Mucosa of descending colon (tissue), 3 donors: ENCODE measurements at regions not wholly inside any gene's neighbourhood (a gene's known extent, or its start where the extent isn't known, plus 50 kb on each side); places are given as distances from the start of the nearest gene placed in this dataset.

ENCODE experiments used
- ATAC-seq: fragments of 200-7000 bp; cut with Tn5 transposase; one replicate; pipeline ENCODE4 v1.9.1; 2020; ENCODE audit warnings: mild to moderate bottlenecking, moderate library complexity
- DNase-seq, 3 donors: peaks; one replicate each; pipeline ENCODE4 v3.0.0-alpha.2; 2020
- H3K36me3 ChIP-seq: fragments of 200-600 bp; one replicate; pipeline ENCODE4 v1.8.0; 2021; ENCODE audit warnings: low read depth, mild to moderate bottlenecking
- H3K4me1 ChIP-seq: fragments of 200-600 bp; one replicate; pipeline ENCODE4 v1.8.0; 2021; ENCODE audit warnings: low read depth, mild to moderate bottlenecking
- H3K4me3 ChIP-seq: fragments of 200-600 bp; one replicate; pipeline ENCODE4 v1.8.0; 2021; ENCODE audit warnings: mild to moderate bottlenecking
- H3K9me3 ChIP-seq: fragments of 200-600 bp; one replicate; pipeline ENCODE4 v1.8.0; 2021; ENCODE audit warnings: mild to moderate bottlenecking
- CTCF ChIP-seq: fragments of 200-600 bp; IDR thresholded peaks from one replicate; pipeline ENCODE4 v1.8.0; 2022; ENCODE audit warnings: antibody characterized with exemption, mild to moderate bottlenecking
- intact Hi-C, 2 donors: fragments of 100-400 bp; cut with DNase I in 1 of 2; cut with micrococcal nuclease in 1 of 2; formaldehyde crosslinking; loops; one replicate each; pipeline versions ENCODE4 v1.11.0 to v1.11.1; 2022; cut with DNase I, micrococcal nuclease
- donor health status: DM: no; HTN: no; CAD: no; lungs with moderate emphysema.
- donor health status: DM: no; HTN: no; CAD: no.
- donor health status: DM: no; HTN: yes; CAD: no.

GRCh38 chr1:34619256-34619655, 135.6 kb upstream of the GJB5 start:
- Histone ChIP-seq H3K36me3 (no peaks in the 10 kb centered on the region), H3K9me3 (no peaks in the 10 kb centered on the region), H3K4me1 (no peaks in the 10 kb centered on the region), H3K4me3 (no peak overlapping the region)
- intact Hi-C loops = no loop called here
- no peak for ATAC-seq
- no peak for TF ChIP-seq CTCF
- DNase-seq = no peak

GRCh38 chr1:34621916-34622315, 132.9 kb upstream of the GJB5 start:
- intact Hi-C loops = no loop called here
- DNase-seq = no peak
- no peak for ATAC-seq

GRCh38 chr1:34625521-34626015, 129.3 kb upstream of the GJB5 start:
- no peak for DNase-seq
- H3K9me3 ChIP-seq = no peaks in the 10 kb centered on the region
- H3K4me3 ChIP-seq = no peak overlapping the region

More at GRCh38 chr1:34621916-34622315, 132.9 kb upstream of the GJB5 start:
- Histone ChIP-seq H3K4me3 (no peak overlapping the region), H3K4me1 (no peaks in the 10 kb centered on the region), H3K36me3 (no peaks in the 10 kb centered on the region), H3K9me3 (no peaks in the 10 kb centered on the region)
- no peak for TF ChIP-seq CTCF

GRCh38 chr1:34627465-34628240, 127.2 kb upstream of the GJB5 start:
- DNase-seq (no peak), ATAC-seq (no peak)
- Histone ChIP-seq H3K9me3 (no peaks in the 10 kb centered on the region), H3K4me1 (no peaks in the 10 kb centered on the region), H3K36me3 (no peaks in the 10 kb centered on the region), H3K4me3 (no peak overlapping the region)
- intact Hi-C loops = no loop called here
- no peak for TF ChIP-seq CTCF

More at GRCh38 chr1:34625521-34626015, 129.3 kb upstream of the GJB5 start:
- Histone ChIP-seq H3K4me1 (no peaks in the 10 kb centered on the region), H3K36me3 (no peaks in the 10 kb centered on the region)
- TF ChIP-seq CTCF = no peak
- ATAC-seq = no peak
- intact Hi-C loops = no loop called here

GRCh38 chr1:34631126-34631525, 123.7 kb upstream of the GJB5 start:
- TF ChIP-seq CTCF = no peak
- intact Hi-C loops = no loop called here
- DNase-seq = no peak
- Histone ChIP-seq H3K4me1 (no peaks in the 10 kb centered on the region), H3K36me3 (no peaks in the 10 kb centered on the region), H3K9me3 (no peaks in the 10 kb centered on the region), H3K4me3 (no peak overlapping the region)
- ATAC-seq = no peak
